Fibroblast of lung (primary cell): ENCODE measurements at regions not wholly inside any gene's neighbourhood (a gene's known extent, or its start where the extent isn't known, plus 50 kb on each side); places are given as distances from the start of the nearest gene placed in this dataset.

ENCODE experiments used
- DNase-seq, 2 donors: peaks; one replicate each; pipeline versions ENCODE4 v3.0.0 to v3.0.0-alpha.2; 2010; ENCODE audit warnings: low read depth in 2 of 2
- H2AFZ ChIP-seq: 2 replicates; pipeline ENCODE4 v1.5.1; 2012; ENCODE audit warnings: low read length, control low read depth, inconsistent platforms
- H3K27ac ChIP-seq: 2 replicates; pipeline ENCODE4 v1.5.1; 2011; ENCODE audit warnings: low read length, control low read depth; ENCODE audit not compliant: insufficient read depth
- H3K27me3 ChIP-seq: 2 replicates; pipeline ENCODE4 v1.5.1; 2011; ENCODE audit warnings: mild to moderate bottlenecking, low read length; ENCODE audit not compliant: control insufficient read depth, insufficient read depth
- H3K36me3 ChIP-seq: 2 replicates; pipeline ENCODE4 v1.5.1; 2011; ENCODE audit warnings: low read length; ENCODE audit not compliant: control insufficient read depth, insufficient read depth
- H3K4me1 ChIP-seq: 2 replicates; pipeline ENCODE4 v1.5.1; 2011; ENCODE audit warnings: low read length; ENCODE audit not compliant: control insufficient read depth, insufficient read depth; ENCODE audit errors: extremely low read depth
- H3K4me2 ChIP-seq: 2 replicates; pipeline ENCODE4 v1.5.1; 2011; ENCODE audit warnings: low read length, control low read depth; ENCODE audit not compliant: insufficient read depth; ENCODE audit errors: extremely low read depth
- H3K4me3 ChIP-seq, 4 experiments: fragments of 200-600 bp in 1 of 4; sonication (generic) in 1 of 4; replicated peaks in 1 of 4; 2 replicates each; pipeline ENCODE4 v1.5.1; 2011 to 2016; ENCODE audit warnings: low read length in 4 of 4, low read depth in 3 of 4, mild to moderate bottlenecking in 3 of 4, control low read depth in 2 of 4, inconsistent platforms in 1 of 4, mixed read lengths in 1 of 4; ENCODE audit not compliant: insufficient read depth in 1 of 4; ENCODE audit errors: control extremely low read depth in 1 of 4
- H3K79me2 ChIP-seq: 2 replicates; pipeline ENCODE4 v1.5.1; 2012; ENCODE audit warnings: mild to moderate bottlenecking, low read length, inconsistent platforms; ENCODE audit not compliant: control insufficient read depth, insufficient read depth
- H3K9ac ChIP-seq: 2 replicates; pipeline ENCODE4 v1.5.1; 2011; ENCODE audit warnings: mild to moderate bottlenecking, low read length, control low read depth; ENCODE audit not compliant: insufficient read depth
- H3K9me3 ChIP-seq: 2 replicates; pipeline ENCODE4 v1.5.1; 2012; ENCODE audit warnings: low read depth, low read length; ENCODE audit not compliant: control insufficient read depth, insufficient read depth
- H4K20me1 ChIP-seq: 2 replicates; pipeline ENCODE4 v1.5.1; 2011; ENCODE audit warnings: low read length; ENCODE audit not compliant: control insufficient read depth, insufficient read depth; ENCODE audit errors: extremely low read depth
- EZH2 ChIP-seq: IDR thresholded peaks from 2 replicates; pipeline ENCODE4 v1.5.1; 2012; ENCODE audit warnings: low read length, control low read depth, mild to moderate bottlenecking; ENCODE audit errors: missing control alignments
- TF ChIP-seq, protein P1 (sequence below), 2 donors: IDR thresholded peaks in 1 of 2; conservative IDR thresholded peaks in 1 of 2; 1 replicate in 1 of 2; 2 replicates in 1 of 2; pipeline ENCODE4 v1.5.1; 2011 to 2012; ENCODE audit warnings: low read length in 2 of 2, control low read depth in 1 of 2, inconsistent platforms in 1 of 2, low read depth in 1 of 2, mild to moderate bottlenecking in 1 of 2

DNA sequence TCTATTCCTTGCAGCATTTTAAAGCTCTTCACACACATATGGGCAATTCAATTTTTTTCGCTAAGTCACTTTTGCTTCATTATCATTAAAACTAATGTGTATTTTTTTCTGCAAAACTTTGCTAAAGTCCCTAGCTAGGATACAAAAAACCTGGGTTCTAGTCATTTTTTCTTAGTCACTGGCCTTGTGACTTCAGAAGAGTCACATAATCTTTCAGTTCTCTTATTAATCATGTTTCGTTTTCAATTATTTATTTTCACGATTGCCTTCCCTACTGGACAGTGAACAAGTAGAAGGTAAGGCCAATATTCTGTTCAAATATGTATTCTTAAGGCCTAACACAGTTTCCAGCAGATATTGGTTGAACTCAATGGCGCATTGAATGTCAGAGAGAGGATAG is 60.9 kb upstream of the CYRIA start:
- Histone ChIP-seq H3K4me1 (no peaks in the 10 kb centered on the region), H3K79me2 (no peaks in the 10 kb centered on the region), H4K20me1 (no peaks in the 10 kb centered on the region), H3K36me3 (no peaks in the 10 kb centered on the region), H3K27ac (no peak overlapping the region), H3K9me3 (no peaks in the 10 kb centered on the region), H2AFZ (no peak overlapping the region), H3K4me3 (no peak overlapping the region), H3K27me3 (no peaks in the 10 kb centered on the region), H3K9ac (no peak overlapping the region), H3K4me2 (no peak overlapping the region)
- no peak for DNase-seq
- TF ChIP-seq EZH2: no peak
- TF ChIP-seq, protein P1, sequence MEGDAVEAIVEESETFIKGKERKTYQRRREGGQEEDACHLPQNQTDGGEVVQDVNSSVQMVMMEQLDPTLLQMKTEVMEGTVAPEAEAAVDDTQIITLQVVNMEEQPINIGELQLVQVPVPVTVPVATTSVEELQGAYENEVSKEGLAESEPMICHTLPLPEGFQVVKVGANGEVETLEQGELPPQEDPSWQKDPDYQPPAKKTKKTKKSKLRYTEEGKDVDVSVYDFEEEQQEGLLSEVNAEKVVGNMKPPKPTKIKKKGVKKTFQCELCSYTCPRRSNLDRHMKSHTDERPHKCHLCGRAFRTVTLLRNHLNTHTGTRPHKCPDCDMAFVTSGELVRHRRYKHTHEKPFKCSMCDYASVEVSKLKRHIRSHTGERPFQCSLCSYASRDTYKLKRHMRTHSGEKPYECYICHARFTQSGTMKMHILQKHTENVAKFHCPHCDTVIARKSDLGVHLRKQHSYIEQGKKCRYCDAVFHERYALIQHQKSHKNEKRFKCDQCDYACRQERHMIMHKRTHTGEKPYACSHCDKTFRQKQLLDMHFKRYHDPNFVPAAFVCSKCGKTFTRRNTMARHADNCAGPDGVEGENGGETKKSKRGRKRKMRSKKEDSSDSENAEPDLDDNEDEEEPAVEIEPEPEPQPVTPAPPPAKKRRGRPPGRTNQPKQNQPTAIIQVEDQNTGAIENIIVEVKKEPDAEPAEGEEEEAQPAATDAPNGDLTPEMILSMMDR (conservative IDR thresholded peaks at IDR 0.05 in 1 of 2, IDR thresholded peaks at IDR 0.05 in 1 of 2; ENCODE audit: low read depth in 1 of 2, low read length in 2 of 2): no peak

DNA sequence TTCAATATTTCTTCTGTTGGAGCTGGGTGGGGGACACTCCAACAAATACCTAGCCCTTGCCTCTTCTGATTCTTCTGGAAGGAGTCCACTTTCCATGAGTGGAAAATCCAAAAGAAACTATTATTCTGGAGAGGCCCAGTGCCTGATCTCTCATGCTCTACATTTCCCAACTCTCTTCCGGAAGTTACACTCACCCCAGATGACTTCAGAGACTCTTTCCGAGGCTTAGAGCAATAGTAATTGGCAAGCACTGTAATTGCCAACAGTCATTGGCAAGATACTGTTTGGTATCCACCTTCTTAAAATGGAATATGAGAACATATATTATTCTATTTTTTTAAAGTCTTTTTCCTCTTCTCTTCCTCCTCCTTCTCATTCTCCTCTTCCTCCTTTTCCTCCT is 60.5 kb upstream of the CYRIA start:
- H4K20me1 ChIP-seq: no peaks in the 10 kb centered on the region
- H3K79me2 ChIP-seq: no peaks in the 10 kb centered on the region
- no peak overlapping the region for H2AFZ ChIP-seq
- H3K9ac ChIP-seq: no peak overlapping the region
- H3K9me3 ChIP-seq: no peaks in the 10 kb centered on the region
- TF ChIP-seq, protein P1 (conservative IDR thresholded peaks at IDR 0.05 in 1 of 2, IDR thresholded peaks at IDR 0.05 in 1 of 2; ENCODE audit: low read depth in 1 of 2, low read length in 2 of 2): no peak
- no peak for TF ChIP-seq EZH2
- no peak overlapping the region for H3K27ac ChIP-seq
- no peak for DNase-seq
- no peak overlapping the region for H3K4me3 ChIP-seq
- no peaks in the 10 kb centered on the region for H3K4me1 ChIP-seq
- H3K27me3 ChIP-seq: no peaks in the 10 kb centered on the region
- H3K4me2 ChIP-seq: no peak overlapping the region
- no peaks in the 10 kb centered on the region for H3K36me3 ChIP-seq

DNA sequence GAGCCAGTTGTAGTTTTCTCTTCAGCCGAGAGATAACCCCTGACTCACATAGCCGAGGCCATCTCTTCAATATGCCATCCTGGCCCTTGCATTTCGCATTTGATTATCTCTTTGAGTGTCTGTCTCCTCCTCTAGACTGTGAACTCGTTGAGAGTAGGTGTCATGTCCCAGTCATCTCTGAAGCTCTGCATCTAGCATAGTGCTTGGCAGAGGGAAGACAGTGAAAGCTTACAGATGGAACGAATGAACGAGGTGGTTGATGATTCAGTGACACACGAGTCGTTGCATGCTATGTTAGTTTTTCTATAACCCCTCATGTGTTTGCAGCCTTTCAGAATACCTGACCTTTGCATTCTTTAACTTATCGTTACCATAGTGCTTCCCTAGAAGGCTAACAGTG is 59.9 kb upstream of the CYRIA start:
- no peaks in the 10 kb centered on the region for H3K4me1 ChIP-seq
- H3K9ac ChIP-seq: no peak overlapping the region
- H3K27me3 ChIP-seq: no peaks in the 10 kb centered on the region
- H3K4me3 ChIP-seq: no peak overlapping the region
- DNase-seq: no peak
- H3K36me3 ChIP-seq: no peaks in the 10 kb centered on the region
- H3K4me2 ChIP-seq: no peak overlapping the region
- no peaks in the 10 kb centered on the region for H3K9me3 ChIP-seq
- H3K27ac ChIP-seq: no peak overlapping the region
- no peaks in the 10 kb centered on the region for H3K79me2 ChIP-seq
- TF ChIP-seq, protein P1 (conservative IDR thresholded peaks at IDR 0.05 in 1 of 2, IDR thresholded peaks at IDR 0.05 in 1 of 2; ENCODE audit: low read depth in 1 of 2, low read length in 2 of 2): no peak
- no peak for TF ChIP-seq EZH2
- no peaks in the 10 kb centered on the region for H4K20me1 ChIP-seq
- H2AFZ ChIP-seq: no peak overlapping the region
